OCI-LY3 (cell line): ENCODE measurements at regions not wholly inside any gene's neighbourhood (a gene's known extent, or its start where the extent isn't known, plus 50 kb on each side); places are given as distances from the start of the nearest gene placed in this dataset.

Source experiments
- H2AFZ ChIP-seq: fragments of 200-600, 300-600 bp; shearing (Covaris generic); 2 replicates; pipeline ENCODE4 v1.6.0; 2014; ENCODE audit warnings: antibody characterized with exemption, low read depth, low read length
- H3K27ac ChIP-seq: fragments of 200-600, 300-600 bp; sonication (generic); 2 replicates; pipeline ENCODE4 v1.5.1; 2014; ENCODE audit warnings: mild to moderate bottlenecking, low read length, moderate library complexity, mixed read lengths
- H3K27me3 ChIP-seq: fragments of 200-600, 300-600 bp; sonication (generic); 2 replicates; pipeline ENCODE4 v1.6.1; 2014; ENCODE audit warnings: low read depth, low read length, mixed read lengths
- H3K36me3 ChIP-seq: fragments of 200-600, 300-600 bp; sonication (generic); replicated peaks from 2 replicates; pipeline ENCODE3; 2014; ENCODE audit warnings: low read depth, low read length, mixed read lengths
- H3K4me1 ChIP-seq: fragments of 300-600, 200-600 bp; sonication (generic); 2 replicates; pipeline ENCODE4 v1.6.1; 2014; ENCODE audit warnings: low read length, mixed read lengths
- H3K4me2 ChIP-seq: fragments of 200-600, 300-600 bp; sonication (generic); 2 replicates; pipeline ENCODE4 v1.6.1; 2014; ENCODE audit warnings: low read length, mixed read lengths
- H3K4me3 ChIP-seq: fragments of 300-600, 200-600 bp; sonication (generic); 2 replicates; pipeline ENCODE4 v1.5.1; 2014; ENCODE audit warnings: antibody characterized with exemption, mild to moderate bottlenecking, low read length, moderate library complexity
- H3K79me2 ChIP-seq: fragments of 300-600, 200-600 bp; shearing (Covaris generic); 2 replicates; pipeline ENCODE4 v1.6.1; 2014; ENCODE audit warnings: mild to moderate bottlenecking, low read length, mixed read lengths
- H3K9ac ChIP-seq: fragments of 300-600, 200-600 bp; shearing (Covaris generic); 2 replicates; pipeline ENCODE4 v1.6.0; 2014; ENCODE audit warnings: mild to moderate bottlenecking, low read length, moderate library complexity
- H3K9me3 ChIP-seq: fragments of 200-600, 300-600 bp; shearing (Covaris generic); 2 replicates; pipeline ENCODE4 v1.6.1; 2014; ENCODE audit warnings: low read length, mixed read lengths; ENCODE audit not compliant: insufficient read depth
- H4K20me1 ChIP-seq: fragments of 200-600, 300-600 bp; sonication (generic); 2 replicates; pipeline ENCODE4 v1.6.1; 2016; ENCODE audit warnings: low read length, mixed read lengths; ENCODE audit not compliant: insufficient read depth
- EZH2phosphoT487 ChIP-seq: fragments of 200-600 bp; shearing (Covaris generic); IDR thresholded peaks from 2 replicates; pipeline ENCODE4 v1.6.1; 2018; ENCODE audit warnings: antibody characterized with exemption, mixed run types, low read depth
- TF ChIP-seq, protein P1 (sequence below): fragments of 200-600, 300-600 bp; sonication (generic); IDR thresholded peaks from 2 replicates; pipeline ENCODE4 v1.5.1; 2014; ENCODE audit warnings: antibody characterized with exemption, low read length, low read depth

DNA sequence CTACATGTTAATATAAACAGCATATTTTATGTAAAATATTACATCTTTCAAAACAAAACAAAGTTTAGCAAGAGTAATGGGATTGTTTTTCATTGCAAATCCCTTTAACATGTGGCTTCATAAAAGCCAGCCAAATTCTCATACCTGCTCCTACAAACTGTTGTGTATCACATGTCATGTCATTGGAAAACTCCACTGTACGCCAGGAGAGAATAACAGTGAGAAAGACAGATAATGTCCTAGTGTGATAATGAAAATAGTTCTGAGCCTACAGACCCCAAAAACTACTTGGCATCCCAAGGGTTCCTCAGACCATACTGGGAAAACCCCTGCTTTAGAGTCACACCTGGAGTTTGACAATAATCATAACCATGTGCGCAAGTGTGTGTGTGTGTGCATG is 182.7 kb upstream of the HNRNPA3 start:
- H3K4me3 ChIP-seq: no peak overlapping the region
- no peaks in the 10 kb centered on the region for H3K79me2 ChIP-seq
- no peaks in the 10 kb centered on the region for H3K4me1 ChIP-seq
- no peaks in the 10 kb centered on the region for H3K36me3 ChIP-seq
- H3K9ac ChIP-seq: no peak overlapping the region
- no peak overlapping the region for H3K4me2 ChIP-seq
- no peak overlapping the region for H2AFZ ChIP-seq
- no peaks in the 10 kb centered on the region for H4K20me1 ChIP-seq
- no peaks in the 10 kb centered on the region for H3K9me3 ChIP-seq
- TF ChIP-seq, protein P1, sequence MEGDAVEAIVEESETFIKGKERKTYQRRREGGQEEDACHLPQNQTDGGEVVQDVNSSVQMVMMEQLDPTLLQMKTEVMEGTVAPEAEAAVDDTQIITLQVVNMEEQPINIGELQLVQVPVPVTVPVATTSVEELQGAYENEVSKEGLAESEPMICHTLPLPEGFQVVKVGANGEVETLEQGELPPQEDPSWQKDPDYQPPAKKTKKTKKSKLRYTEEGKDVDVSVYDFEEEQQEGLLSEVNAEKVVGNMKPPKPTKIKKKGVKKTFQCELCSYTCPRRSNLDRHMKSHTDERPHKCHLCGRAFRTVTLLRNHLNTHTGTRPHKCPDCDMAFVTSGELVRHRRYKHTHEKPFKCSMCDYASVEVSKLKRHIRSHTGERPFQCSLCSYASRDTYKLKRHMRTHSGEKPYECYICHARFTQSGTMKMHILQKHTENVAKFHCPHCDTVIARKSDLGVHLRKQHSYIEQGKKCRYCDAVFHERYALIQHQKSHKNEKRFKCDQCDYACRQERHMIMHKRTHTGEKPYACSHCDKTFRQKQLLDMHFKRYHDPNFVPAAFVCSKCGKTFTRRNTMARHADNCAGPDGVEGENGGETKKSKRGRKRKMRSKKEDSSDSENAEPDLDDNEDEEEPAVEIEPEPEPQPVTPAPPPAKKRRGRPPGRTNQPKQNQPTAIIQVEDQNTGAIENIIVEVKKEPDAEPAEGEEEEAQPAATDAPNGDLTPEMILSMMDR: no peak
- TF ChIP-seq EZH2phosphoT487: no peak
- H3K27ac ChIP-seq: no peak overlapping the region
- peaks cover 29% of the 10 kb centered on the region for H3K27me3 ChIP-seq

DNA sequence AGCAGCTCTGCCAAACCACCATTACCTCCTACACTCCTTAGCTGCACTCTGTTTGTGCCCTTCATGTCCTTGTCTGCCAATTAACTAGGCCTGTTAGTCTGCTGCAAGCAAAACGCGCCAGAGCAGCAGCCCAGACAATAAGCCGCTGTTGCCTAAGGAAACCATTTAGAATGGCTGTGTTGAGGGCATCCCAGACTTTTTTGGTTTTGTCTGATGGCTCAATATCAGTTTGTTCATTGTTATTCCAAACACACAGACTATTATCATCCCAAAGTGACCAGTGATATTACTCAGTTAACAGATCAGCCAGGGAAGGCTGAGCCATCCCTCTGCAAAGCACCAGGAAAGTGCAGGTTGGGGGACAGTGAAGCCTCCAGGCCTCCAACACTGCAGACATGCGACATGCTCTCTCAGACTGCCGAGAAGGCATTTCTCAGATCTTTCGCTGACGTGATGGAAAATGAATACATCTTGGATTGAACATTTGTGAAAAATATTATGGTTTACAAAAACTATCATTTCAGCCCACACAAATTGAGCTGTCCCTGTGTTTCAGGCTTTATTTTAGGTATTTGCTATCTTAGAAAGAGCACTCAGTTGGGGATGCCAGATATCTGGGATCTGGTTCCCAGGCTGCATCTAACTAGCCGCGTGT is 182.0 kb upstream of the HNRNPA3 start:
- no peaks in the 10 kb centered on the region for H3K4me1 ChIP-seq
- H3K4me3 ChIP-seq: no peak overlapping the region

DNA sequence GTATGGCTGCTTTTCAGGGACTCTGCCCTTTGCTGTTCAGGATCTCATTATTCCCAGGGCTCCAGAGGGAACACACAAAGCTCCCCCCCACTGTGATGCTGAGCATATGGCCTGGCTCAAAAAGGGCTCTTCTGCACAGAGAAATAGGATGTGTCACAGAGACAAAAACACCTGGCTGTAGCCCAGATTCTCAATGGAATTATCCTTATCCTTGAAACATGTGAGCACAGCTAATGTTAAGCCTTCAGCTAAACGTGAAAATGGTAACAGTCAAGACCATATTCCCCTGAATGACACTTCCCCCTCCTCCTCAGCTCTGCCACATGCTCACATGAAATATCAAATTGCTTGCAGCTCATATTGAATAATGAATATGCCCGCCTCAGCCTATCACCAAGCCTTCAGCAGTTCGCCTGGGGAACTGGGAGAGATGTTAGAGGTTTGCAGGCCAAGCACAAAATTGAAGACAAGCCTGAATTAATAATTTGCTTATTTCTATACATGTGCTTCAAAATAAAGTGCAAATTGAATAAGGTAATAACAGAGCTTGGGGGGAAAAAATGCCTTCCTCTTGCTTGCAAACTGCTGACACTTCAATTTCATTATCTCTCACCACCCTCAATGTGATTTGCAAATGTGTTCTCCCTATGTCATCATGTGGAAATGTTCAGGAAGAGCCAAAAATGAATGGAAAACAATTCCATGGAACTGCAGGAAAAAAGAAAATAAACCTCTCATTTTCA is 181.0 kb upstream of the HNRNPA3 start:
- no peak overlapping the region for H2AFZ ChIP-seq
- H3K4me3 ChIP-seq: no peak overlapping the region
- no peaks in the 10 kb centered on the region for H3K9me3 ChIP-seq
- no peaks in the 10 kb centered on the region for H3K79me2 ChIP-seq
- no peaks in the 10 kb centered on the region for H3K4me1 ChIP-seq
- no peak overlapping the region for H3K9ac ChIP-seq
- H3K4me2 ChIP-seq: no peak overlapping the region
- peaks cover 29% of the 10 kb centered on the region for H3K27me3 ChIP-seq
- TF ChIP-seq EZH2phosphoT487: no peak
- TF ChIP-seq, protein P1: no peak
- H4K20me1 ChIP-seq: no peaks in the 10 kb centered on the region
- no peaks in the 10 kb centered on the region for H3K36me3 ChIP-seq
- no peak overlapping the region for H3K27ac ChIP-seq

More for the DNA sequence above, 182.0 kb upstream of the HNRNPA3 start:
- no peak overlapping the region for H3K27ac ChIP-seq
- no peak for TF ChIP-seq EZH2phosphoT487
- TF ChIP-seq, protein P1: no peak
- no peaks in the 10 kb centered on the region for H3K79me2 ChIP-seq
- peaks cover 29% of the 10 kb centered on the region for H3K27me3 ChIP-seq
- no peaks in the 10 kb centered on the region for H4K20me1 ChIP-seq
- H3K36me3 ChIP-seq: no peaks in the 10 kb centered on the region
- H3K9ac ChIP-seq: no peak overlapping the region
- H3K4me2 ChIP-seq: no peak overlapping the region
- H2AFZ ChIP-seq: no peak overlapping the region
- H3K9me3 ChIP-seq: no peaks in the 10 kb centered on the region

DNA sequence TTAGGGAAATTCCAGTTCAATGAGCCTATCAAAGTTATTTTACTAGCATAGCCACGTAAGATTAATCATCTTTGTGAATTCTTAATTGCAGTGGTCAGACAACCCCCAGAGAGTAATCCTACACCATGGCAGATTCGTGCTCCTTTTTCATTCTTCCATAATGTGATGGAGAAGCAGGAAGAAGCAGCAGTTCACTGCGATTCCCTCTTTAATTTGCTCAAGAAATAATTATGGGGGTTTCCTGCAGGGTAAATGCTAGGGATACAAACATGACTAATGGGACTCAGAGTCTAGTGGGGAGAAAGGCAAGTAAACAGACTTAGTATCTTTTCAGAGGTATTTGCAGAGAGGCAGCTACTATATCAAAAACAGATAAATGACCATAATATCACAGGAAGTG is 175.8 kb upstream of the HNRNPA3 start:
- no peak overlapping the region for H3K9ac ChIP-seq
- no peak overlapping the region for H3K4me2 ChIP-seq
- H3K4me3 ChIP-seq: no peak overlapping the region
- no peaks in the 10 kb centered on the region for H3K4me1 ChIP-seq
- H3K27ac ChIP-seq: no peak overlapping the region
- H3K36me3 ChIP-seq: no peaks in the 10 kb centered on the region
- no peak overlapping the region for H2AFZ ChIP-seq
- H3K9me3 ChIP-seq: no peaks in the 10 kb centered on the region
- peaks cover 45% of the 10 kb centered on the region for H3K27me3 ChIP-seq
- no peaks in the 10 kb centered on the region for H3K79me2 ChIP-seq
- no peaks in the 10 kb centered on the region for H4K20me1 ChIP-seq
- TF ChIP-seq, protein P1: no peak
- no peak for TF ChIP-seq EZH2phosphoT487
